NCI-H1092 (cell line): ENCODE measurements at regions not wholly inside any gene's neighbourhood (a gene's known extent, or its start where the extent isn't known, plus 50 kb on each side); places are given as distances from the start of the nearest gene placed in this dataset.
"Not testable (repeated sequence)": the region's sequence is repeated elsewhere in the genome, so short reads cannot be mapped to it uniquely, and the experiment has no call there.

Source experiments
- DNase-seq: peaks from one replicate; lab custom pipeline; 2025; lab: John Stamatoyannopoulos, UW

GRCh38 chr9:26492608-26493521 lies 399.7 kb downstream of the CAAP1 start:
- DNase-seq, result not testable (repeated sequence)

DNA sequence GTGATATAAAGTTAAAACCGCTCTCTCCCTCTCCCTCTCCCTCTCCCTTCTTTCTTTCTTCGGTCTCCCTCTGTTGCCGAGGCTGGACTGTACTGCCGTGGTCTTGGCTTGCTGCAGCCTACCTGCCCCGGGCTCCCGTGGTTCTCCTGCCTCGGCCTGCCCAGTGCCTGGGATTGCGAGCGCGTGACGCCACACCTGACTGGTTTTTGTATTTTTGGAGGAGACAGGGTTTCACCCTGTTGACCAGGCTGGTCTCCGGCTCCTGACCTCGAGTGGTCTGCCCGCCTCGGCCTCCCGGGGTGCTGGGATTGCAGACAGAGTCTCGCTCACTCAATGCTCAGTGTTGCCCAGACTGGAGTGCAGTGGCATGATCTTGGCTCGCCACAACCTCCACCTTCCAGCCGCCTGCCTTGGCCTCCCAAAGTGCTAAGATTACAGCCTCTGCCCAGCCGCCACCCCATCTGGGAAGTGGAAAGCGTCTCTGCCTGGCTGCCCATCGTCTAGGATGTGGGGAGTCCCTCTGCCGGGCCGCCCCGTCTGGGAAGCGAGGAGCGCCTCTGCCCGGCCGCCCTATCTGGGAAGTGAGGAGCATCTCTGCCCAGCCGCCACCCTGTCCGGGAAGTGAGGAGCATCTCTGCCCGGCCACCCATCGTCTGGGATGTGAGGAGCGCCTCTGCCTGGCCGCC lies 400.5 kb downstream of the CAAP1 start:
- DNase-seq, result not testable (repeated sequence)

DNA sequence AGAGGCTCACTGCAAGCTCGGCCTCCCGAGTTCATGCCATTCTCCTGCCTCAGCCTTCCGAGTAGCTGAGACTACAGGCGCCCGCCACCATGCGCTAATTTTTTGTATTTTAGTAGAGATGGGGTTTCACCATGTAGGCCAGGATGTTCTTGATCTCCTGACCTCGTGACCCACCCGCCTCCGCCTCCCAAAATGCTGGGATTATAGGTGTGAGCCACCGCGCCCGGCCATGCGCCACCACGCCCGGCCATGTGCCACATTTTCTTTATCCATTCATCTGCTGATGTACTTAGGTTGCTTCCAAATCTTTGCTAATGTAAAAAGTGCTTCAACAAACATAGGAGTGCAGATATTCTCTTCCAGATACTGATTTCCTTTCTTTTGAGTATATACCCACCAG lies 408.6 kb downstream of the CAAP1 start:
- no peak for DNase-seq

DNA sequence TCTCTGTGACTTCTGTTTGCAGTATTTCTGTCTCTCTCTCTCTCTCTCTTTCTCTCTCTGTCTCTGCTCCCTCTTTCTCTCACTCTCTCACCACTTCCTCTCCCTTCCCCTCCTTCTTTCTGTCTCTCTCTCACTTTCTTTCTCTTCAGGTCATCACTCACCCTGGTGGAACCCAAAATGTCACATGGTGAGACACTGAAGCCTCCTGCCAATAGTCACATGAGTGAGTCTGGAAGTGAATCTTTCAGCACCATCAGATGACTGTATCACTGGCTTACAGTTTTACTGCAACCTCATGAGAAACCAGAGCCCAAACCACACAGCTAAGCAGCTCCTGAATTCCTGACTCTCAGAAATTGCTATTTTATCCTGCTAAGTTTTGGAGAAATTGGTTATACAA lies 414.6 kb downstream of the CAAP1 start:
- no peak for DNase-seq

DNA sequence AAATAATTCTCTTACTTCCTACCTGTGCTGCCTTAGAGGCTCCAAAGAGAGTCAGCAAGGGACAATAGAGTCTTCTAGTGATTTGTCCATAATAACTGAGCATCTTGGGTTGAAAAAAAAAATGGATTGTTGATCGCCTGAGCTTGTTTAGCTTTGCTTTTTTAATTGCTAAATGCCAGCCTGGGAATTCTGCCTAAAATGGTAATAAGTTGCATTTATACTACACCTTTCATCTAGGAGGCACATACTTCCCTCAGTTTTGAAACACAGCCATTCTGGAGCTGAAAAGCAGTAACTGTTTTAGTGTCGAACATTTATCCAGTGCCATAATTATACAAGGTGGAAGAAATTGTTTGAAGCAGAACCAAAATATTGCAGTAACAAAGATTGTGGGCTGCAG lies 421.3 kb downstream of the CAAP1 start:
- DNase-seq, result no peak

DNA sequence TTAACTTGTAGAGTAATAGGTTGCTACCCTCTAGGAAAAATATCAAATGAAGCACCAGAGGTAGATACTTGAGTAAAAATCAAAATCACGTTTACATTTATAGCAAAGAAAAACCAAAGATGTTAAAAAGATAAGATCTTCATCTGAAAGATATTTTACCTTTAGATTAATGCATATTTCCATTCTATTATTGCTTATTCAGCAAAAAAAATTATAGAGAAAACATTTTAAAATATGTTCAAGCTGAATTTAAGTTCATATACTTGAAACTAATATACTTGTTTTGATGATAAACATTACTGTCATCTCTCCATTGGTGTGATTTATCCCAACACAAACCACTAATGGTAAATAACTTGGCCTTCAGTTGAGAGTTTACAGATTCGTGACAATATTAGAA lies 422.3 kb downstream of the CAAP1 start:
- DNase-seq, result no peak

- DNase-seq, result no peak
Observed at GRCh38 chr9:26463837-26464236, 428.8 kb downstream of the CAAP1 start.

DNA sequence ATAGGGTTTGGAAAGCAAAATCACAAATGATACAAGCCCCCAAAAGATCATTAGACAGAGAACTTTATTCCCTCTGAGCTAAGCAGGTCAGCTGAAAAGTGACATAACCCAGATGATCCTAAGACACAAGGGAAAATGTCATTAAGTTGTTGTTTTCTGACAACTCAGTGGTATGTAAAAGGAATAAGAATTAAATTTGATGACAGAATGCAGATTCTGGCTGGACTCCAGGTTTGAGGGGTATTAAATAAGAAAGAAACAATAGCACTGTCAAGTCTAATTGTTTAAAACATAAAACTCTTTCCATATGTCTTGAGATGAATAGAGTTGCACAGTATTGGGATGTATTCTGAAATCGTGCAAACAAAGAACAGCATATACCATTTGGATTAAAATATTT lies 429.9 kb downstream of the CAAP1 start:
- no peak for DNase-seq

DNA sequence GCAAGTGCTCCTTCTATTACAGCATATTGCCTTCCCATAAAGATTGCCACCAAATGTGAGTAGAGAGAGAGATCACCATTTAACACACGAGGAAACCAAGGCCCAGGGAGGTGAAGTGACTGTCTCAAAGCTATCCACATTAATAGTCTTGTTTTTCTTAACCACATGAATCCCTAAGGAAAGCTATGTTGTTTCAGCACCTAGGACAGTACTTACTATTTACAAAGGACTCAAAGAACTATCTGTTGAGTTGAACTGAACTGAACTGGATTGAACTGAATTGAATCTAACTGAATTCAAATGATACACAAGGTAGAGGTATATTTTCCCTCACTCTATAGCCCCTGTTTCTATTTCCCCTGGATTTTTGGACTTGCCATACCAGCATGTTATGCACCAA lies 430.4 kb downstream of the CAAP1 start:
- no peak for DNase-seq

DNA sequence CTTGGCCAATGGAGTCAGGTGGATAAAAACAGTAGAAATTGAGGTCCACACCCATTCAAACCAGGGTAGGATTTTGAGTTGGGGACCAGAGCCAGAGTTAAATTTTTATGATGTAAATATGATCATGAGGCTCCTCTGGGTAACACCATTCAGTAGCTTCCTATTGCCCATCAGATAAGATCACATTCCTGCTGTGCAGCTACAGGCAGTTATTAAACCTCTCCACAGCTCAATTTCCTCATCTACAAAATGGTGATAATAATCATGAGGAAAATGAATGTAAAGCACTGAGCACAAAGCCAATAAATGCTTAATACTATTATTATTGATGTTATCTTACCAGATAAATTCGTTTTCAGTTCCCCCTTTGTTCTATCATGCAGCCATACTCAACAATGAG lies 432.0 kb downstream of the CAAP1 start:
- DNase-seq, result no peak

GRCh38 chr9:26459959-26460358 lies 432.6 kb downstream of the CAAP1 start:
- DNase-seq, result no peak

DNA sequence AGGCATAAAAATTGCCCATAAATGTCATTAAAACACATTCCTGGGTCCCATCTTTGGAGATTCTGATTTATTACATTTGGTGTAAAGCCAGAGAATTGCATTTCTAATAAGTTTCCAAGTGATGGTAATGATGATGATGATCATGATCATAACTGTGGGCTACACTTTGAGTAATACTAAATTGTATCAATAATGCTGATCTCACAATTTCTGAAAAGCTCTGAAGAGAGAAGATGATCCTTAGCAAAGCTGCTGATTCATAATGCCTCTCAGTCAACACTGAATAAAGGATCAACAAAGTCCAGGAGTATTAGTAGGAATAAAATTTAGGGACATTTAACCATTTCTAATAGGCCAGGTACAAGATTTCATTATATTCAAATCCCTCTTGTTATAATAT lies 434.5 kb downstream of the CAAP1 start:
- no peak for DNase-seq

DNA sequence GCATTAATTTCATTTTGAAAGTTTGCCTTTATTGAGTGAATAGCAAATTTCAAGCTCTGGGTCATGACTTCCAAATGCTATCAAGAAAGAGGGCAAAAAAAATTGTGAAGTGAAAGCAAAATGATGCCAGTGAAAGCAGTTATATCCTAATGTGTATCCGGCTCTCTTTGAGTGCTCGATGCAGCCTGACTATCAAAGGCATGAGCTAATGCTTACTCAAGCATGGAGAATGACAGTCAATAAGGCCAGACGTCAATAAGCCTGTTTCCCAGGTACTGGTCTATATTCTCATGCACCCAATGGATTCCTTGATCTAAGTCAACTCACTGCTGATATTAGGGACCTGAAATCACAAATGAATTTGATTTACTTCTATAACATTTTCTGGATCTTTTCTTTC lies 435.5 kb downstream of the CAAP1 start:
- DNase-seq, result peak; percentile 30

DNA sequence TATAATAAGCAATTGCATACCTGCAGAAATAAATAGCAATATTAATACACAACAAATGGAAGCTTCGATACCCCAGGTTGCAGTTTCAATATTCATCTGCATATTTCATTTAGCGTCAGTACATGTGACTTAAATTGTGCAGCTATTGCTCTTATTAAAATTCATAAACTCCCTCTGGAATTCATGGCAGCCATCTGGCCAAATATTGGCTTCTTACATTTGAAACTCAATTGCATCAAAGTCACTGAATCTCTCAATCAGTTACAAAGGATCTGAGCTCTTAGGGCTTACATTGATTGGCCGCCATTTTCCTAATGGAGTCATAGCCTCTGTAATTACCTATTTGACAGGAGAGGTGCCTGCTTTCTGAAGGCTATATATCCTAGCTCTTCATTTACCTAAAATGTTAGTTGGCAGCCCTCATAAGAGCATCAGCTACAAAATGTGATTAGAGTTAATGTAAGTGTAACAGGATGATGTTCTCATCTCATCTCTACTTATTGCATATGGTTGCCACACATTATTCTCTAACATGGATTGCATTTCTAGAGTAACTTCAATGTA lies 453.5 kb downstream of the CAAP1 start:
- DNase-seq, result no peak

GRCh38 chr9:26437056-26437711 lies 455.4 kb downstream of the CAAP1 start:
- DNase-seq, result no peak

DNA sequence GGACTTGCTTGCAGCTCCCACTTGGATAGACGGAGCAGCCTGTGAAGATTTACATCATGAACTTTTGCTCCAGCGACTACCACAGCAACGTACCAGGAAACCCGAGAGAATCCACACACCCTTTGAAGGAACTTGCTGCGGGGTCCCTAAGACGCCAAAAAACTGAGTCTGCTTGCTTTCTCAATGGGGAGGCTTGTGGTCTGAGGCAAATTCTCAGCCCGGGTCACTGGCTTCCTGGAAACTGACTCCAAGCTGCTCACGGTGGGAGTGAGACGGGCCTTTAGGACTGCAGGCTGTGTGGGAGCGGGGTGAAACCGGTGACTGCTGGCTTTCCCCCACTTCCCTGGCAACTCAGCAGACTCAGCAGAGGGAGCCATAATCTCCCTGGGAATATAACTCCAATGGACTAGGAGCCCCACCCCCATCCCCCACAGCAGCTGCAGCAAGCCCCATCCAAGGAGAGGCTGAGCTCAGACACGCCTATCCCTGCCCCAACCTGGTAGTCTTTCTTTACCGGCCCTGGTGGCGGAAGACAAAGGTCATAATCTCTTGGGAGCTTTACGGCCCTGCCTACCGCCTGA lies 466.0 kb downstream of the CAAP1 start:
- no peak for DNase-seq

DNA sequence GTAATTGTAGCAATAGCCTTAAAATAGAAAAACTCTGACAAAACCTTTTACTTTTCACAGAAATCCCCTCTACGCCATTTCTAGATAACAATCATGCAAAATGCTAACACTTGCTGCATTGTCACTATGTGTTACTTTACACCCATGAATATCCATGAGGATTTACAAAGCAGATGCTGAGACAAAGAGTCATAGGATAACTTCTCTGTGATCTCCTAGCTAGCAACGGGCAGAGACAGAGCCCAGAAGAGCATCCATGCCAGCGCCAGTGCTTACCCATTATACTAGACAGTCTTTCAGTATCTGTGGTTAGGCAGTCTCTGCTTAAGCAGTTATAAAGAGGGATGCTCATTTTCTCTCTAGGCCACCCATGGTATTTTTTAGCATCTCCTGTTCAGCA lies 474.1 kb downstream of the CAAP1 start:
- DNase-seq, result no peak

DNA sequence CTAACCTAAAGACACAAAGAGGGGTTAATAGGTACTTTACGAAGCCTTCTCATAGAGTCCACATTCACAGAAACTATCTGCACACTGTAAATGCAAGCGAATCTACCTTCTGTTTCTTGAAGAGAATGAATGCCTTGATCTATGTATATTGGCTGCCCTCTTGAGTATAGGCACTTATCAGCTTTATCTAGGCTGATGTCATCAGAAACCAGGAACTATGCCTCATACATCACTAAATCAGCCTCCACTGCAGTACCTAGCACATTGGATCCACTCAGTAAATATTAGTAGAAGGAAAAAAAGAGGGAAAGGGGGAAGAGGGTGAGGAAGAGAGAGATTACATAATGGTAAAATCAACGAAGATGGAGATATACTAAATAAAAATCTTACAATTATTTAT lies 477.1 kb downstream of the CAAP1 start:
- DNase-seq, result no peak

GRCh38 chr9:26413611-26414010 lies 479.0 kb downstream of the CAAP1 start:
- peak; percentile 16 for DNase-seq

DNA sequence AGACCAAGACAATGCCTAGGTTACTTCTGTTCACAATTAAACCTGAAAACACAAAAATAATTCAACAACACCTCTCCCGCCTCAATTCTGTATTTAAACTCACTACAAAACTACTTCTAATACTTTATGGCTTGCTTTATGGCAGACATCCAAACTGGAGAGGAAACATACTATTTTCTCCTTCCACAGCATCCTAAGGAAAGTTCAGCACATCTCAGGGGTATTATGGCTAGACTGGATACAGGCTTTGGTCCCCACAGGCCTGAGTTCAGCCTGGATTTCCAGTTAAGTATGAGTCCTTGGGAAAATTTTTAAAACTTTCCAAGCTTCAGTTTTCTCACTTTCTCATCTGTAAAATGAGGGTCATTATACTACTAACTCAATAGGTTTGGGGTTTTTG lies 480.2 kb downstream of the CAAP1 start:
- DNase-seq, result no peak

GRCh38 chr9:26406676-26407075 lies 485.9 kb downstream of the CAAP1 start:
- no peak for DNase-seq

- no peak for DNase-seq
Observed at GRCh38 chr9:26399556-26399955, 493.0 kb downstream of the CAAP1 start.
